Hematopoietic multipotent progenitor cell treated with erythropoietin and hydrocortisone succinate and interleukin-3 and kit ligand, for 6 days (in vitro differentiated cells): ENCODE measurements at regions not wholly inside any gene's neighbourhood (a gene's known extent, or its start where the extent isn't known, plus 50 kb on each side); places are given as distances from the start of the nearest gene placed in this dataset.

Experiments used
- DNase-seq: peaks from one replicate; pipeline ENCODE4 v3.0.0-alpha.2; 2015

- no peak for DNase-seq
These were observed 288.1 kb upstream of the GPC6 start for GRCh38 chr13:92938486-92939020.

- DNase-seq, result no peak
These were observed 285.4 kb upstream of the GPC6 start for GRCh38 chr13:92941167-92941566.

- no peak for DNase-seq
These were observed 278.7 kb upstream of the GPC6 start for GRCh38 chr13:92947770-92948434.

GRCh38 chr13:92950771-92951170 is 275.8 kb upstream of the GPC6 start:
- no peak for DNase-seq

GRCh38 chr13:92951273-92951890 is 275.2 kb upstream of the GPC6 start:
- DNase-seq, result no peak

- no peak for DNase-seq
These were observed 274.4 kb upstream of the GPC6 start for GRCh38 chr13:92952161-92952560.

- DNase-seq, result no peak
These were observed 271.9 kb upstream of the GPC6 start for GRCh38 chr13:92954746-92955145.

GRCh38 chr13:92959790-92960189 is 266.8 kb upstream of the GPC6 start:
- no peak for DNase-seq

GRCh38 chr13:92963029-92963428 is 263.6 kb upstream of the GPC6 start:
- no peak for DNase-seq

GRCh38 chr13:92966341-92966740 is 260.3 kb upstream of the GPC6 start:
- no peak for DNase-seq

- DNase-seq, result no peak
These were observed 259.7 kb upstream of the GPC6 start for GRCh38 chr13:92966900-92967299.

GRCh38 chr13:92967923-92968322 is 258.7 kb upstream of the GPC6 start:
- no peak for DNase-seq

GRCh38 chr13:92972751-92973150 is 253.9 kb upstream of the GPC6 start:
- DNase-seq, result no peak

GRCh38 chr13:92974905-92975429 is 251.6 kb upstream of the GPC6 start:
- DNase-seq, result no peak

- no peak for DNase-seq
These were observed 249.9 kb upstream of the GPC6 start for GRCh38 chr13:92976657-92977056.

- no peak for DNase-seq
These were observed 242.5 kb upstream of the GPC6 start for GRCh38 chr13:92984151-92984550.

GRCh38 chr13:92989301-92989700 is 237.3 kb upstream of the GPC6 start:
- no peak for DNase-seq

GRCh38 chr13:92991692-92992091 is 234.9 kb upstream of the GPC6 start:
- DNase-seq, result no peak

GRCh38 chr13:92994056-92994455 is 232.6 kb upstream of the GPC6 start:
- DNase-seq, result no peak

GRCh38 chr13:93001866-93002461 is 224.6 kb upstream of the GPC6 start:
- no peak for DNase-seq

- no peak for DNase-seq
These were observed 223.1 kb upstream of the GPC6 start for GRCh38 chr13:93003531-93003930.

- DNase-seq, result no peak
These were observed 221.7 kb upstream of the GPC6 start for GRCh38 chr13:93004919-93005318.

GRCh38 chr13:93007928-93008327 is 218.7 kb upstream of the GPC6 start:
- no peak for DNase-seq

- no peak for DNase-seq
These were observed 209.0 kb upstream of the GPC6 start for GRCh38 chr13:93017493-93018112.
